ENCODE measurements at regions not wholly inside any gene's neighbourhood (a gene's known extent, or its start where the extent isn't known, plus 50 kb on each side); places are given as distances from the start of the nearest gene placed in this dataset.

DNA sequence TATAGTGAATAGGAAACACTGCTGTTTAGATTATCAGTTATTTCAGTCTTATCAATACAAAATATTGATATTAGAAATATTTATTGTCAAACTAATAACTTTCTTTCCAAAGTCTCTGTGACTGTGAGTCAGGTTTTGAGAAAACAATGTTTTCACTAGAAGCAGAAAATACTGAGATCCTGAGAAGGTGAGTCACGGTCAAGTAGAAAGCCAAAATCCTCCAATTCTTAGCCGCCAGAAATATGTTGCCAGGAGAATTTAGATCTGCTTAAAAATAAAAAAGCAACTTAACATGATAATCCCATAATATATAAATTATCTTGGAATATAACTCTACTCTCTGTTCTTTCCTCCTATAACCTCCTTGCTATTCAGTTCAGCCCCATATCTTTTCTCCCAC lies 181.9 kb upstream of the NRXN1 start:
- TF ChIP-seq, protein P1, sequence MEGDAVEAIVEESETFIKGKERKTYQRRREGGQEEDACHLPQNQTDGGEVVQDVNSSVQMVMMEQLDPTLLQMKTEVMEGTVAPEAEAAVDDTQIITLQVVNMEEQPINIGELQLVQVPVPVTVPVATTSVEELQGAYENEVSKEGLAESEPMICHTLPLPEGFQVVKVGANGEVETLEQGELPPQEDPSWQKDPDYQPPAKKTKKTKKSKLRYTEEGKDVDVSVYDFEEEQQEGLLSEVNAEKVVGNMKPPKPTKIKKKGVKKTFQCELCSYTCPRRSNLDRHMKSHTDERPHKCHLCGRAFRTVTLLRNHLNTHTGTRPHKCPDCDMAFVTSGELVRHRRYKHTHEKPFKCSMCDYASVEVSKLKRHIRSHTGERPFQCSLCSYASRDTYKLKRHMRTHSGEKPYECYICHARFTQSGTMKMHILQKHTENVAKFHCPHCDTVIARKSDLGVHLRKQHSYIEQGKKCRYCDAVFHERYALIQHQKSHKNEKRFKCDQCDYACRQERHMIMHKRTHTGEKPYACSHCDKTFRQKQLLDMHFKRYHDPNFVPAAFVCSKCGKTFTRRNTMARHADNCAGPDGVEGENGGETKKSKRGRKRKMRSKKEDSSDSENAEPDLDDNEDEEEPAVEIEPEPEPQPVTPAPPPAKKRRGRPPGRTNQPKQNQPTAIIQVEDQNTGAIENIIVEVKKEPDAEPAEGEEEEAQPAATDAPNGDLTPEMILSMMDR (IDR thresholded peaks at IDR 0.05): no peak
- no peak for TF ChIP-seq POLR2A (IDR thresholded peaks at IDR 0.05)
